ENCODE measurements at regions not wholly inside any gene's neighbourhood (a gene's known extent, or its start where the extent isn't known, plus 50 kb on each side); places are given as distances from the start of the nearest gene placed in this dataset.
"Not testable (repeated sequence)": the region's sequence is repeated elsewhere in the genome, so short reads cannot be mapped to it uniquely, and the experiment has no call there.

DNA sequence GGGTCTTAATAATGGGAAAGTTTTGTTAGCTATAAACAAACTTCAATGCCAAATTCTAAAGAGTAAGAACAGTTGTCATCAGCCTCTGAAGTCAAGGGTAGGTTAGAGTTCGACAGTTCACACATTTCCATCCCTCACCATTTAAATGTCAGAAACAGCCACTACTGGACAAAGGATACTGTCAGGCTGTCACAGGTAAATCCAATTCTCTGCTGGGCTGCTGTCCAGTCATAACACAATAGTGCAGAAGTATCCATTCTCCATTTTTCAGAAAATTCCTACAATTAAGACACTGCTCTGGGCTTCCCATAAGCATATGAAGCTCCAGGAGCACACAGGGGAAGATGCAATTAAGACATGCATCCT lies 221.4 kb downstream of the RPS29 start:
- no peak for DNase-seq

GRCh38 chr14:49363821-49364751 lies 222.1 kb downstream of the RPS29 start:
- DNase-seq: no peak

DNA sequence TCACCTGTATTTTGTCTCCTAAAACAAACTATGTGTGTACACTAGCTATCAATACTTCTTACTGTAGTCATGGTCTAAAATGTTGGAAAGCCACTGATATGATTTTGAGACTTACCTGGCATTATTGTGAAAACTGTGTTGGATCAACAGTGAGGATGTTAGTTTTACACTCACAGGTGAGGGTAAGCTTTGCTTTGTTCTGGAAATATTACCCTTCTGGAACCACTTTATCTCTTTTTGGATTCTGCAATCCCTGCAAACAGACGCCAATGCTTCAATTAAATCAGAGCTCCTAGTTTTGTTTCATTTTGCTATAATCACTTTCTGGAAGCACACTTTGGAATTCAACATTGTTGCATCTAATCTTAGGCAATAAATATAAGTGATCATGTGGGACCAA lies 223.3 kb downstream of the RPS29 start:
- no peak for DNase-seq

DNA sequence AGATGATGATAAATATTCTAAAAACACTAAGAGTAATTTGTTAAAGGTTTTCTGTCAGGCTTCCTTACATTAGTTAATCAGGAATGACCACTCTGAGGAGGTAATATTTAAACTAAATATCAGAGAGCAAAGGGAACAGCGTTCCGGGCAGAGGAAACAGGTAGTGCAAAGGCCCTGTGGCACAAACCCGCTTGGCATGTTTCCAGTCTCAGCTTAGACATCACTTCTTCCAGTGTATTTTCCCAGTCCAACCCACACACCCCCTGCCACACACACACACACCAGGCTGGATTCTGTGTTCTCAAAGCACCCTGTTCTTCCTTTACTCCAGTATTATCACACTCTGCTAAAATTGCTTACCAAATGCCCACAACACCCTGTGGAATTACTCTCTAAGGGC lies 247.1 kb downstream of the RPS29 start:
- DNase-seq: no peak

DNA sequence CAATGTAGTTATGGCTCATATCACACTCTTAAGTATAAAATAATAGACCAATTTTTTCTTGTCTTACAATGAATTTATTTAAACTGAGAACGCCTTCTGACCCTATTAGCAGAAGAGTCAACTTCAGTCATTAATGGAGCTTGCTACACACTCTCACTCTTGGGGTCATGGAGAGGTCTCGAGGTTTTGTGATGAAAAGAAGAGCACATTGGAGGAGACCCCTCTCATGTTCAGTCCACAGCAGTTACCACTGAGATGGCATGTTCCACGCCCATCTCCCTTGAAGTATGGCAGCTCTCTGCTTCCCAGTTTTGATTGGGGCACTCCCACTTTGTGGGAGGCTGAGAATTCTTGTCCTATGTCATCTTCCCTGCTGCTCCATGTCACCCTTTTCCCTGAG lies 266.4 kb downstream of the RPS29 start:
- DNase-seq: no peak

DNA sequence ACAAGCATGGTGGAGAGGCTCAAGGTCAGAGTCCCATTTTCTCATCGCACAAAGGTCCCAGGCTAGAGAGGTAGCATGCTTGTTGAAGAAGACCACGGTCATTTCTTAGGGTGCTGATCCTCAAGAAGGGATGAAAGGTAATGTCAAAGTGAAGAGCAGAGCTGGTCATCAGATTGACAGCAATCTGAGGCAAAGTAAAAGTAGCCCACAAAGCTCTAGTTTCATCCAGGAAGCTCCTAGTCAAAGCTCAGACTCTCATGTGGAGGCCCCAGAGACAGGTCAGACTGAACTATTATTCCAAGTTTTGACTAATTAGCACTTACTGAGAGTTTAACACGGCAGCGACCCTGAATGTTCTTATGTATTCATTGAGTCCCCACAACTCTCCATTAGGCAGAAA lies 270.6 kb downstream of the RPS29 start:
- DNase-seq: no peak

GRCh38 chr14:49314737-49315136 lies 271.4 kb downstream of the RPS29 start:
- no peak for DNase-seq

GRCh38 chr14:49313108-49313507 lies 273.1 kb downstream of the RPS29 start:
- DNase-seq: no peak

- DNase-seq: no peak
Observed at GRCh38 chr14:49310298-49310697, 275.9 kb downstream of the RPS29 start.

DNA sequence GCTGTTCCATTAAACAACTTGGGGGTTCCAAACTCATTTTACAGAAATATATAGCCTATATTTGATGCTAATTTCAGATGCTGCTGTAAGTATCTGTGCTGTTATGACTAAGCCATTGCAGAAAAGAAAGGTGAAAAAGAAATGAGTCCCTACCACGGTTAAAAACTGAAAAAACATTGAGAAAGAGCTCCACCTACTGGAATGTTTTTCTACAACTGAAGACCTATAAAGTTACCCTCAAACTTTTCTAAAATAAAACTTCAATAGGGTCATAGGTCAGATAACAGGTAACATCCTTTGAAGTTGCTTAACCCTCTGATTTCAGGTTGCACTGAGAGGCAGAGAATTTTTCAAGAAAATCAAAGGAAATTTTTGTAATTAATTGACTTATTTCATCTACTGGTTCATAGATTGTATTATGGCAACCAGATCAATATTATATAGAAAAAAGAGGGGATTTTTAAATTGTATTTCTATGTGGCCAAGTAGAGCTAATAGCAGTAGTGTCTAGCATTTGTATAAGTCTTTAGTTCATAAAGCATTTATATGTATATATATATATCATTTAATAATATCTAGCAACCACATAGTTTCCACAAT lies 279.9 kb downstream of the RPS29 start:
- no peak for DNase-seq

DNA sequence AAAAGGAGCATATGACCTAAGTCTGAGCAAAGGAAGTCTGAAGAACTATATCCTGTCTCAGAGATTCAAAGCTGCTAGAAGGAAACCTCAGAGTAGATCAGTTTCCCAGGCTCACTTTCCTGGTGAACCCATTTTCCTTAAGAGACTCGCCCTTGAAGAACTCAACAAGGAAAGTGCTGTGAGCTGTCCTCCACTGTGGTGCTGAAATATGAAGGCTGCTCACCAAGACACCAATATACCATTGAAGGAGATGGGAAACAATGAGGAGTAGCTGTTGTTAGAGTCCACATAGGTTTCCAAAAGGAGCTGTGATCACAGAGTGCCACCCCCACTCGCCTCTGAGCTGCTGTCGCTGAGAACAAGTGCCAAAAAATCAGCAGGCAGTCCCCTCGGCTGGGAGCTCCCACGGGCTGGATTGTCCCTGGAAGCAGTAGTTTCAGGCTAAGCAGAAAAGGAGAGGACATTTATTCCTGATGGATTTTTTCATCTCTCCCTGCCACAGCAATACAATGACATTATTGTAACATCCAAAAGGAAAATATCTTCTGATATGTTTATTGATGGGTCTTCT lies 282.1 kb downstream of the RPS29 start:
- DNase-seq: no peak

- DNase-seq: no peak
Observed at GRCh38 chr14:49297102-49297501, 289.1 kb downstream of the RPS29 start.

DNA sequence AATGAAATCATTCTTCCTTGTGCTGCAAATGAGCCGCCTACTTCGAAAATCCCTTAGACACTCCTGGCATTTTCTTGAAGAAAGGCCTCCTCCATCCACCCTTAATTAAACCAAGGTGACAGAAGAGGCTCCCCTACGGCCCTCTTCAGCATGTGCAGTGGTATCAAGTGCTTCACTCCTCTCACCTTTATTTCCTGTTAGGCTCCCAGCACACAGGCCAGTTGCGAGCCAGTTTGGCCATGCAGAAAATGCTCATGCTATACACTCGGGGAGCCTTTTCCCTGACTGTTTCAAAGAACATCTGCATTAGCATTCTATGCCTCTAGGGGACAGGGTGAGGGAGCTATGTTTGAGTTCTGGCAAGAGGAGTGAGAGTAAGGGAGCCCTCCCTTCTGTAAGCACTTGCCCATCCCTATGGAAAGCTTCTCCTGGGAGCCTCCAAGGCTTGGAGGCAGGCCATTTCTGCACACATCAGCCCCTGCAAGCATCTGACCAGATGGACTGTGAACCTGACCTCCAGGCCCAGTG lies 291.5 kb downstream of the RPS29 start:
- no peak for DNase-seq

DNA sequence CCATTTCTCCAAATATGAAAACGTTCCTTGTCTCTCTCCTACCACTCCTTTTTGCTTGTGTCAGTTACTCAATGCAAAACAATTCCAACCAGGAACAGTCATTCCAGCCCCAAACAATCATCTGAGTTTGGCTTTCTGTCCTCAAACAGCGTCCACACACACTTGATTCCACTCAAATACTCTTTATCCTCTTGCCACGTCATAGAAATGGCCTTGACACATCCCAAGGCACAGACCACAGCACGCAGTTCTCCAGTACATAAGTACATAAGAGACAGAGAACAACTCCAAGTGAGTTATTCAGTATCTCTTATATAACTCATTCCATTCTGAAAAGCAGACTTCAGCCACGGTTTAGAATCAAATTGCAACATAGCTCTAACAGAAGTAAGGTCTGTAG lies 299.2 kb downstream of the RPS29 start:
- no peak for DNase-seq

DNA sequence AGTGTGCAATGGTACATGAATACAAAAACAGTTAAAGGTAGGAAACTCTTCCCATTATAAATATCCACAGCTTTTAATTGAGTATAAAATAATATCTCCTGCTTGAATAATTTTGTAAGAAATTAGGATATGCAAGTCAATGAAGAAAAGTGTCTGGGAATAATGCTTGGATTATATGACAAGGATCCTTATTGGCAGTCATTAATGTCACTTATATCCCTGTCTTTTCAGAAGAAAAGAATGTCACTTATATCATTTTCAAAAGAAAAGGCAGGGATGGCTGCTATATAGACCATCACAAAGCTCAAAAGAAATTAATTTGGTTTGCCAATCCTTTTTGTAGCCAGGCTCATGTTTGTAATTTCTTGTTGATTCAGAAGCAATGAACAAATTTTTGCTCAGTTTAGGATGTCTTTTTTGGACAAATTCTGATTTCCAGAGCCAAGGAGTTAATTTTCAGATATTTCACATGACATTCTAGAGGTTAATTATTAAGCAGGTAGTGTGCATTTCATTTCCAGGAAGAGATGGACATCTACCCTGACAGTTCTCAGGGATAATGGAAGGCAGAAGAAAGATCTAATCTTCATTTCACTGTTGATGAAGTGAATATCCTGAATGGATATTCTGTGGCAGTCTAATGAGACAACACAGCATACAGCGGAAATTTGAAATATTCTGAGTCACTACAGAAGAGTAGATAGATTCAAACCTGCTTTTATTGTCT lies 299.8 kb downstream of the RPS29 start:
- DNase-seq: no peak

GRCh38 chr14:49280566-49280965 lies 305.6 kb downstream of the RPS29 start:
- DNase-seq: no peak

DNA sequence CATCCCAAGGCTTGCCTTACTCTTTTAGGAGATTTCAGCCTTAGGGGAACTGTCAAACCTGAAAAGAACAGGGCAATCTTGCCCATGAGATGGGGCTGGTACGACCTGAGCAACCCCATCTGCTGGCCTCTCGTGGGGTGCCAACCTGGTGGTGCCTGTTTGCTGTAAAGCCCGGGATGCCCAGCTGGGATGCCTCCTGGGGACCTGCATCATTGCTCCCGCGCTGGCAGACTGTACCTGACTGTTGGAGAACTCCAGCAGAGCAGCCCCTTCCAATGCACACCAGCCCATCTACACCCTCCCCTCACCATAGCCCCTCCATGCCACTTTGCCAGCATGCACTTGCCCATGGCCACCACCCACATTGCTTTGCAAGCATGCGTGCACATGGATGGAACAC lies 335.7 kb downstream of the RPS29 start:
- DNase-seq: no peak

DNA sequence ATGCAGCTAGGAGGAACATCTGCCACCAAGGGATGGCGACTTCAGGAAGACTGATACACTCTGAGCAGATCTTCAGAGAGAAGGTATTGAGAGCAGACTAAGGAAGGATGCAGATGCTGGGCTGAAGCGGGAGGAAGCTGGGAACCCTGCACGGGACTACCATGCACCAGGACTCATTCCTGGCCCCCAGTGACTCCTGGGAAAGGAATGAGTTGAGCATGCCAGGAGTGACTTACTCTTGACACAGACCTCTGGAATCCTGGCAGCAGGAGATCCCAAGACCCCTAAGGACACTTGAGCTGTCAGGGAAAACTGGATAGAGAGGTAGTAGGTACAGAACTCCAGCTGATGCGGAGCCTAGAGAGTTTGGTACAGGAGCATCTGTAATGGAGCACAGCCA lies 336.1 kb downstream of the RPS29 start:
- DNase-seq: no peak

- no peak for DNase-seq
Observed at GRCh38 chr14:49249022-49249421, 337.2 kb downstream of the RPS29 start.

DNA sequence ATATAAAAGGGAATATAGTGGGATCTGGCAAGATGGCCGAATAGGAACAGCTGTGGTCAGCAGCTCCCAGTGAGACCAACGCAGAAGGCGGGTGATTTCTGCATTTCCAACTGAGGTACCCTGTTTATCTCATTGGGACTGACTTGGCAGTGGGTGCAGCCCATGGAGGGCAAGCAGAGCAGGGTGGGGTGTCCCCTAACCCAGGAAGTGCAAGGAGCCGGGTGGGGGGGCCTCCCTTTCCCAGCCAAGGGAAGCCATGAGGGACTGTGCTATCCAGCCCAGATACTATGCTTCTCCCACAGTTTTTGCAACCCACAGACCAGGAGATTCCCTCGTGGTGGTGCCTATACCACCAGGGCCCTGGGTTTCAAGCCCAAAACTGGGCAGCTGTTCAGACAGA lies 342.4 kb downstream of the RPS29 start:
- DNase-seq: not testable (repeated sequence)

DNA sequence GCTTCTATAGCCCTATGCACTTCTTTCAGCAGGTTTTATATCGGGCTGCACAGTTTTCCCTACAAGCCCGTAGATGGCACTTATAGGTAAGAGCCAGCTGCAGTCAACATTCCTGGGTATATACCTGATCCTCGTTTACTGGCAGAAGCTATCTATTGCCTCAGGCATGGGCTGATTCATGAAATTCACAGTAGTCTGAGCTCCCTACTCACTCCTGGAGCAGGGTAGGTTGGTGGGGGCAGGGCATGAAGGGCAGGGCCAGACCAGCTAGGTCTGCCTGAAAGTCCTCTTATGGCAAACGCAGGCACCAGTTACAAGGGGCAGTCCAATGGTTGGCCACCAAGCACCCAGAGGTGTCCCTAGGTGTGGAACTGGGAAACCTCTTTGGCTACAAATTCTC lies 345.8 kb downstream of the RPS29 start:
- DNase-seq: no peak

DNA sequence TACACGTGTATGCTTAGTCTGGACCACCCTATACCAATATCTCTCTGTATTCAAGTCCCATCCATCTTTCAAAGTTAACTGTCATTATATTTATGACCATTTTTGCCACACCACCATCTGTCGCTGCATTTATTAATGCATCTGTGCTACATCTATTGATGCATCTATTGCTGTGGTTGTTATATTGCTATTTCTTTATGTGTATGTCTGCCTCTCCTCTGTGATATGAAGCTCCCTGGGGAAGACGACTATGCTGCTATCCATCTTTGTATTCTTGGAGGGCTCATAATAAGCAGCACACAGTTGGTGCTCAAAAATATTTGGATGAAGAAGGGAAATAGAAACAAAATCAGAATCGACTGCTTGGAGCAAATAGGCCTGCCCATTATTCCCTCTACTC lies 357.6 kb downstream of the RPS29 start:
- no peak for DNase-seq

GRCh38 chr14:49221316-49221715 lies 364.9 kb downstream of the RPS29 start:
- DNase-seq: no peak

All from CD4-positive, alpha-beta T cell treated with Interleukin-12 subunit alpha and Interleukin-12 subunit beta, for 1 hour (primary cell).